ENCODE measurements at regions not wholly inside any gene's neighbourhood (a gene's known extent, or its start where the extent isn't known, plus 50 kb on each side); places are given as distances from the start of the nearest gene placed in this dataset.
"Not testable (repeated sequence)": the region's sequence is repeated elsewhere in the genome, so short reads cannot be mapped to it uniquely, and the experiment has no call there.

- no peak for DNase-seq (ENCODE audit: low read depth)
Measured at GRCh38 chr7:33784000-33784399, 121.3 kb upstream of the BMPER start.

- DNase-seq (ENCODE audit: low read depth), result no peak
Measured at GRCh38 chr7:33788531-33788930, 116.8 kb upstream of the BMPER start.

GRCh38 chr7:33789871-33790630, 115.3 kb upstream of the BMPER start:
- peak; percentile 22 for DNase-seq (ENCODE audit: low read depth)

GRCh38 chr7:33790746-33791145, 114.6 kb upstream of the BMPER start:
- no peak for DNase-seq (ENCODE audit: low read depth)

GRCh38 chr7:33792041-33792440, 113.3 kb upstream of the BMPER start:
- DNase-seq (ENCODE audit: low read depth), result no peak

GRCh38 chr7:33792547-33793105, 112.7 kb upstream of the BMPER start:
- DNase-seq (ENCODE audit: low read depth), result no peak

- no peak for DNase-seq (ENCODE audit: low read depth)
Measured at GRCh38 chr7:33793616-33794015, 111.7 kb upstream of the BMPER start.

- no peak for DNase-seq (ENCODE audit: low read depth)
Measured at GRCh38 chr7:33794419-33794818, 110.9 kb upstream of the BMPER start.

- DNase-seq (ENCODE audit: low read depth), result no peak
Measured at GRCh38 chr7:33794959-33795358, 110.4 kb upstream of the BMPER start.

- DNase-seq (ENCODE audit: low read depth), result no peak
Measured at GRCh38 chr7:33796538-33796937, 108.8 kb upstream of the BMPER start.

- DNase-seq (ENCODE audit: low read depth), result not testable (repeated sequence)
Measured at GRCh38 chr7:33797512-33797911, 107.8 kb upstream of the BMPER start.

- DNase-seq (ENCODE audit: low read depth), result no peak
Measured at GRCh38 chr7:33798686-33799325, 106.5 kb upstream of the BMPER start.

GRCh38 chr7:33799766-33800165, 105.6 kb upstream of the BMPER start:
- no peak for DNase-seq (ENCODE audit: low read depth)

- no peak for DNase-seq (ENCODE audit: low read depth)
Measured at GRCh38 chr7:33802600-33802999, 102.7 kb upstream of the BMPER start.

- DNase-seq (ENCODE audit: low read depth), result no peak
Measured at GRCh38 chr7:33804140-33804660, 101.1 kb upstream of the BMPER start.

- DNase-seq (ENCODE audit: low read depth), result peak; percentile 52
Measured at GRCh38 chr7:33805630-33806233, 99.6 kb upstream of the BMPER start.

- DNase-seq (ENCODE audit: low read depth), result no peak
Measured at GRCh38 chr7:33806298-33807154, 98.8 kb upstream of the BMPER start.

- DNase-seq (ENCODE audit: low read depth), result no peak
Measured at GRCh38 chr7:33807155-33807530, 98.2 kb upstream of the BMPER start.

GRCh38 chr7:33807779-33808482, 97.4 kb upstream of the BMPER start:
- DNase-seq (ENCODE audit: low read depth), result peak; percentile 78

- DNase-seq (ENCODE audit: low read depth), result no peak
Measured at GRCh38 chr7:33809228-33809627, 96.1 kb upstream of the BMPER start.

- DNase-seq (ENCODE audit: low read depth), result no peak
Measured at GRCh38 chr7:33810356-33810755, 95.0 kb upstream of the BMPER start.

All from iris pigment epithelial cell (primary cell).